ENCODE measurements at regions not wholly inside any gene's neighbourhood (a gene's known extent, or its start where the extent isn't known, plus 50 kb on each side); places are given as distances from the start of the nearest gene placed in this dataset.

DNA sequence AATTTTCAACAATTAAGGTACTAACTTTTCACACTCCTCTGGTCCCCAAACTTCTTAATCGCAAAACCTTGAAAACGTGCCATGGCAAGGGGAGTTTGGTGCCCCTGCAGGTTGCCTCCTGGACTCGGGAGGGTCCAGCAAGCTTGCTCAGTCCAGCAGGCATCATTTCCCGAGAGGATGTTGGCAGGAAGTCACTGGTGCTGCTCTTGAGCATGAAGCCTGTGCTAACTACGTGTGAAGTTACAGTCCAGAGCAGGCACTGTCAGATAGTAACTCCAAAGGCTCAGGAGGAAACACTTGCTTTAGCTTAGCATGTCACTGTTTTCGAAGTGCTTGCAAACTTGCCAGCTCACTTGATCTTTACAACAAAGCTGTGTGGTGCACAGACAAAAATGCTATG is 215.4 kb downstream of the MYCN start:
- no peak for DNase-seq
- Mint-ChIP-seq H3K27ac (no peak overlapping the region), H3K36me3 (ENCODE audit: low read depth) (no peaks in the 10 kb centered on the region), H3K4me1 (no peaks in the 10 kb centered on the region), H3K4me3 (no peak overlapping the region), H3K27me3 (peaks cover 5% of the 10 kb centered on the region), H3K9me3 (no peaks in the 10 kb centered on the region)
- no peak for ATAC-seq (ENCODE audit: low read depth)
- TF ChIP-seq, protein P1, sequence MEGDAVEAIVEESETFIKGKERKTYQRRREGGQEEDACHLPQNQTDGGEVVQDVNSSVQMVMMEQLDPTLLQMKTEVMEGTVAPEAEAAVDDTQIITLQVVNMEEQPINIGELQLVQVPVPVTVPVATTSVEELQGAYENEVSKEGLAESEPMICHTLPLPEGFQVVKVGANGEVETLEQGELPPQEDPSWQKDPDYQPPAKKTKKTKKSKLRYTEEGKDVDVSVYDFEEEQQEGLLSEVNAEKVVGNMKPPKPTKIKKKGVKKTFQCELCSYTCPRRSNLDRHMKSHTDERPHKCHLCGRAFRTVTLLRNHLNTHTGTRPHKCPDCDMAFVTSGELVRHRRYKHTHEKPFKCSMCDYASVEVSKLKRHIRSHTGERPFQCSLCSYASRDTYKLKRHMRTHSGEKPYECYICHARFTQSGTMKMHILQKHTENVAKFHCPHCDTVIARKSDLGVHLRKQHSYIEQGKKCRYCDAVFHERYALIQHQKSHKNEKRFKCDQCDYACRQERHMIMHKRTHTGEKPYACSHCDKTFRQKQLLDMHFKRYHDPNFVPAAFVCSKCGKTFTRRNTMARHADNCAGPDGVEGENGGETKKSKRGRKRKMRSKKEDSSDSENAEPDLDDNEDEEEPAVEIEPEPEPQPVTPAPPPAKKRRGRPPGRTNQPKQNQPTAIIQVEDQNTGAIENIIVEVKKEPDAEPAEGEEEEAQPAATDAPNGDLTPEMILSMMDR (IDR thresholded peaks at IDR 0.05) = no peak
- intact Hi-C loops (cut with micrococcal nuclease) = no loop called here
- POLR2A ChIA-PET = no interaction called here
- CTCF ChIA-PET = no interaction called here

DNA sequence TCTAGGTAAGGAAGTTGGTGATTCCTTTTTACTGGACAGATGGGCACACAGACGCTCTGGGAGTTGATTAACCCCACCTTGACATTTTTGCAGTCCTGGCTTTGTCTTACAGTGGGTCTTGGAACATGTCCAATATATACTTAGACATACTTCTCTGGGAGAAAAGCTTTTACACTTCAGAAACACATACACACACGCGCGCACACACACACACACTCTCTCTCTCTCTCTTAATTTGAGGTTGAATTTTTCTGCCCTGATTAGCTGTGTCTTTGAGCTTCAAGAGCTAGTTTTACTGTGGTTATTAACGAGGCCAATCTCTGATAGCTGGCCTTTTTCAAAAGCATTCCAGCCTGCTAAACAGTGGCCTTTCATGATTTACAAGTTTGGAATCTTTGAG is 215.0 kb downstream of the MYCN start:
- Mint-ChIP-seq H3K27ac (no peak overlapping the region), H3K27me3 (peaks cover 5% of the 10 kb centered on the region), H3K4me3 (no peak overlapping the region), H3K36me3 (ENCODE audit: low read depth) (no peaks in the 10 kb centered on the region), H3K4me1 (no peaks in the 10 kb centered on the region), H3K9me3 (no peaks in the 10 kb centered on the region)
- ATAC-seq (ENCODE audit: low read depth) (no peak), DNase-seq (no peak)
- ChIA-PET CTCF (no interaction called here), POLR2A (no interaction called here)
- TF ChIP-seq, protein P1 (IDR thresholded peaks at IDR 0.05) = no peak
- intact Hi-C loops (cut with micrococcal nuclease) = no loop called here

DNA sequence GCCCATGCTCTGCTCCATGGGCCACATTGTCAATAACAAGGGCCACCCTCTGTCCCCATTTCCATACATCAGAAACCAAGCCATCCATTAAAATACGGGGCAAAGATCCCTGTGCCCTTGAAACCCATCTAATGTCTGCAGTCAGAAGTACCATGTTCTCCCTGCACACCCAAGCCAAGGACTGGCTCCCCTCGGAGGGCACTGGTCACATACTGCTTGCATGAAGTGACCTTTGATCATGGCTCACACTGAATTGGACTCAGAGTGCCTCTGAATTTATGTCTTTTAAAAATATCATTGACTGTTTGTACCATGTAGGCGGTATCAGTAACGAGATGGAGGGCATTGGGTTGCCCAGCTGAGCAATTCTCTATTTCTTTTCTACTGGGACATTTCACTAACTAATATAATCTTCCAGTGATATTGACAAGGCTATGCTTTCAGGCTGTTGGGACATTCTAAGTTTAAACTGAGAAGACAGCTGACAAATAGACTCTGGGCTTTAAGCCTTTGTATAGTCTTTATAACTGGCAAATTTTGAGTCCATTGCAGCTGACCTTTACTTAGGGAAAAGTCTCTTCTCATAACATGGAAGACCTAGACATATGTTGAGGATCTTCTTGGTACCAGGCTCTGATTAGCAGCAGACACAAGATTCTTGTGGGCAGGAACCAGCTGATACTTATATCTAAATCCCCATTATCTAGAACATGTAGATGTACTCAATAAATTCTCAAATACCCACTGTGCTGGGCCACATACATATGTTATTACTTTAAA is 214.3 kb downstream of the MYCN start:
- no peak for ATAC-seq (ENCODE audit: low read depth)
- intact Hi-C loops (cut with micrococcal nuclease) = no loop called here
- DNase-seq = no peak
- Mint-ChIP-seq H3K27me3 (peaks cover 5% of the 10 kb centered on the region), H3K4me3 (no peak overlapping the region), H3K4me1 (no peaks in the 10 kb centered on the region), H3K9me3 (no peaks in the 10 kb centered on the region), H3K27ac (no peak overlapping the region), H3K36me3 (ENCODE audit: low read depth) (no peaks in the 10 kb centered on the region)
- TF ChIP-seq, protein P1 (IDR thresholded peaks at IDR 0.05) = no peak
- ChIA-PET POLR2A (no interaction called here), CTCF (no interaction called here)

DNA sequence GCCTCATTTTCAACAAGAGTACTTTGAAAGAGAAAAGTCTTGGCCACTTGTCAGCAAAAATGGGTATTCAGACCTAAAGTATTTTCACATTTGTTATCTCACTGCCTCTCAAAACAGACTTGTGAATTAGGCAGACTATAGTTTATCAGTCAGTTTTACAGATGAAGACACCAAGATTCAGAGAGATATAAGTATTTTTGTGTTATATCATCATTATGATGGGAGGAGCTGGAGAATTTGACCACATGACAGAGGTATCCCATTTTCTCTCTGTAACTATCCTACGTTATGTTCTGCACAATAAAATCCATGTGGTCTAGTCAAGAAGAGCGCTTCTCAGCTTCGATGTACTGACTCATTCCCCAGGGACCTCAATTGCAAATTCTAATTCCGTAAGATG is 213.7 kb downstream of the MYCN start:
- ATAC-seq (ENCODE audit: low read depth) (no peak), DNase-seq (no peak)
- no peak overlapping the region for H3K27ac Mint-ChIP-seq
- no peak overlapping the region for H3K4me3 Mint-ChIP-seq
- CTCF ChIA-PET = no interaction called here
- H3K36me3 Mint-ChIP-seq (ENCODE audit: low read depth) = no peaks in the 10 kb centered on the region
- no peaks in the 10 kb centered on the region for H3K9me3 Mint-ChIP-seq
- peaks cover 5% of the 10 kb centered on the region for H3K27me3 Mint-ChIP-seq
- H3K4me1 Mint-ChIP-seq = no peaks in the 10 kb centered on the region
- intact Hi-C loops (cut with micrococcal nuclease) = no loop called here
- TF ChIP-seq, protein P1 (IDR thresholded peaks at IDR 0.05) = no peak
- POLR2A ChIA-PET = no interaction called here

DNA sequence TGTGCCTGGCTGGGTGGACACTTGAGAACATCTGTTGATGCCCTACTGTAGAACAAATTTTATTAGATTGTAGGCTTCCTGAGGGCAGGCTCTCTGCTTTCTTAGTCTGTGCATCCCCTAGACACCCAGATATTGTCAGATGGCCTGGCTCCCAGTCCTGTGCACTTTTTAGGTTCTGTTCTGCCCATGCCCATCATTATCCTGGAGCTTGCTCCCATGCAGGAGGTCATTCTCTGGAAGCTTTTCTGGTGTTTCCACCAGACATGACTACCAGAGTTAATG is 213.3 kb downstream of the MYCN start:
- Mint-ChIP-seq H3K36me3 (ENCODE audit: low read depth) (no peaks in the 10 kb centered on the region), H3K27ac (no peak overlapping the region), H3K4me3 (no peak overlapping the region), H3K27me3 (peaks cover 3% of the 10 kb centered on the region), H3K9me3 (no peaks in the 10 kb centered on the region), H3K4me1 (no peaks in the 10 kb centered on the region)
- ChIA-PET POLR2A (no interaction called here), CTCF (no interaction called here)
- ATAC-seq (ENCODE audit: low read depth) = no peak
- DNase-seq = no peak
- TF ChIP-seq, protein P1 (IDR thresholded peaks at IDR 0.05) = no peak
- intact Hi-C loops (cut with micrococcal nuclease) = no loop called here

Data from activated B cell treated with CpG ODN at 0.5 μM for 24 hours (primary cell).